H1 (cell line): ENCODE measurements at regions not wholly inside any gene's neighbourhood (a gene's known extent, or its start where the extent isn't known, plus 50 kb on each side); places are given as distances from the start of the nearest gene placed in this dataset.

Experiments
- CTCF ChIA-PET: fragments of 300-600 bp; sonication (Branson Sonifier 250); formaldehyde crosslinking; loops from one replicate; lab custom pipeline; 2021; ENCODE audit not compliant: partially characterized antibody; lab: Charles Lee
- POLR2A ChIA-PET: fragments of 300-600 bp; sonication (Branson Sonifier 250); formaldehyde crosslinking; loops from one replicate; lab custom pipeline; 2021; ENCODE audit warnings: inconsistent platforms; ENCODE audit not compliant: partially characterized antibody; lab: Charles Lee
- DNase-seq, 2 experiments: peaks; one replicate each; pipeline versions ENCODE4 v3.0.0 to v3.0.0-alpha.2; 2010 to 2022; ENCODE audit warnings: low spot score in 2 of 2, low read depth in 1 of 2, mixed read lengths in 1 of 2
- FAIRE-seq: peaks from 2 replicates; lab custom pipeline; 2011; peaks lifted over from hg19 to GRCh38; lab: Jason Lieb, UNC
- H2AFZ ChIP-seq: 2 replicates; pipeline ENCODE4 v1.8.1; 2012; ENCODE audit warnings: low read length, inconsistent platforms
- H2AK5ac ChIP-seq: 2 replicates; pipeline ENCODE4 v1.6.1; 2013; ENCODE audit warnings: low read depth, low read length
- H2BK120ac ChIP-seq: replicated peaks from 2 replicates; pipeline ENCODE3; 2013; ENCODE audit warnings: low read depth, low read length, inconsistent platforms
- H2BK12ac ChIP-seq: 2 replicates; pipeline ENCODE4 v1.6.1; 2013; ENCODE audit warnings: low read depth, low read length
- H2BK15ac ChIP-seq: 2 replicates; pipeline ENCODE4 v1.6.1; 2013; ENCODE audit warnings: low read length
- H2BK20ac ChIP-seq: 2 replicates; pipeline ENCODE4 v1.6.1; 2013; ENCODE audit warnings: low read length
- H2BK5ac ChIP-seq: 2 replicates; pipeline ENCODE4 v1.6.1; 2013; ENCODE audit warnings: low read depth, low read length
- H3K14ac ChIP-seq: 2 replicates; pipeline ENCODE4 v1.6.1; 2013; ENCODE audit warnings: inconsistent platforms; ENCODE audit not compliant: insufficient read length
- H3K18ac ChIP-seq: 2 replicates; pipeline ENCODE4 v1.6.1; 2013; ENCODE audit warnings: low read length; ENCODE audit errors: extremely low read depth
- H3K23ac ChIP-seq: 2 replicates; pipeline ENCODE4 v1.6.1; 2013; ENCODE audit warnings: inconsistent platforms; ENCODE audit not compliant: insufficient read length
- H3K23me2 ChIP-seq: 2 replicates; pipeline ENCODE4 v1.6.1; 2013; ENCODE audit warnings: low read depth, low read length
- H3K27ac ChIP-seq: 2 replicates; pipeline ENCODE4 v1.6.1; 2011; ENCODE audit warnings: low read depth, low read length, inconsistent platforms
- H3K27me3 ChIP-seq, 4 experiments: replicated peaks in 1 of 4; 1 replicate in 1 of 4; 2 replicates in 3 of 4; pipeline versions ENCODE4 v1.6.1 to v1.8.1; 2011 to 2013; ENCODE audit warnings: low read length in 3 of 4, mild to moderate bottlenecking in 3 of 4, inconsistent platforms in 2 of 4, mixed read lengths in 2 of 4, moderate library complexity in 1 of 4; ENCODE audit not compliant: control insufficient read depth in 3 of 4, insufficient read depth in 3 of 4; ENCODE audit errors: extremely low read depth in 1 of 4
- H3K36me3 ChIP-seq, 4 experiments: 2 replicates each; pipeline versions ENCODE4 v1.6.1 to v1.8.1; 2011 to 2013; ENCODE audit warnings: mild to moderate bottlenecking in 4 of 4, low read length in 3 of 4, moderate library complexity in 2 of 4, control low read depth in 1 of 4, inconsistent platforms in 1 of 4; ENCODE audit not compliant: insufficient read depth in 4 of 4, control insufficient read depth in 2 of 4
- H3K4ac ChIP-seq: replicated peaks from 2 replicates; pipeline ENCODE3; 2013; ENCODE audit warnings: low read length, low read depth, mixed read lengths, inconsistent platforms; ENCODE audit not compliant: insufficient read length
- H3K4me1 ChIP-seq, 4 experiments: replicated peaks in 1 of 4; 1 replicate in 1 of 4; 2 replicates in 3 of 4; pipeline versions ENCODE4 v1.6.1 to v1.8.1; 2011 to 2013; ENCODE audit warnings: low read length in 3 of 4, inconsistent platforms in 2 of 4, mixed read lengths in 1 of 4; ENCODE audit not compliant: insufficient read depth in 4 of 4, control insufficient read depth in 3 of 4
- H3K4me2 ChIP-seq, 2 experiments: 2 replicates each; pipeline versions ENCODE4 v1.6.1 to v1.8.1; 2011 to 2013; ENCODE audit warnings: low read depth in 2 of 2, low read length in 2 of 2, control low read depth in 1 of 2, inconsistent platforms in 1 of 2, mild to moderate bottlenecking in 1 of 2; ENCODE audit not compliant: insufficient read depth in 1 of 2
- H3K4me3 ChIP-seq, 4 experiments: fragments of 200-600, 300-600 bp in 1 of 4; sonication (generic), shearing (Covaris generic), sonication (Bioruptor Twin) in 1 of 4; 2 replicates each; pipeline versions ENCODE4 v1.5.1 to v1.8.1; 2011 to 2016; ENCODE audit warnings: low read length in 4 of 4, low read depth in 3 of 4, control low read depth in 2 of 4, inconsistent platforms in 2 of 4, mild to moderate bottlenecking in 2 of 4, mixed read lengths in 1 of 4, moderate library complexity in 1 of 4; ENCODE audit not compliant: insufficient read depth in 2 of 4; ENCODE audit errors: extremely low read depth in 1 of 4
- H3K56ac ChIP-seq: replicated peaks from 2 replicates; pipeline ENCODE3; 2013; ENCODE audit warnings: low read depth, mild to moderate bottlenecking, mixed read lengths, low read length, inconsistent platforms; ENCODE audit not compliant: insufficient read length
- H3K79me1 ChIP-seq: 2 replicates; pipeline ENCODE4 v1.6.1; 2013; ENCODE audit warnings: low read depth, low read length, control low read depth
- H3K79me2 ChIP-seq, 2 experiments: 2 replicates each; pipeline versions ENCODE4 v1.6.1 to v1.8.1; 2012 to 2013; ENCODE audit warnings: low read length in 2 of 2, mild to moderate bottlenecking in 2 of 2, inconsistent platforms in 1 of 2; ENCODE audit not compliant: insufficient read depth in 2 of 2, control insufficient read depth in 1 of 2
- H3K9ac ChIP-seq, 4 experiments: replicated peaks in 1 of 4; 1 replicate in 1 of 4; 2 replicates in 3 of 4; pipeline versions ENCODE4 v1.6.1 to v1.8.1; 2011 to 2013; ENCODE audit warnings: low read depth in 3 of 4, low read length in 3 of 4, control low read depth in 2 of 4, mild to moderate bottlenecking in 2 of 4, moderate library complexity in 2 of 4, inconsistent platforms in 1 of 4; ENCODE audit errors: extremely low read depth in 1 of 4
- H3K9me3 ChIP-seq, 2 experiments: 2 replicates each; pipeline versions ENCODE4 v1.6.1 to v1.8.1; 2012 to 2013; ENCODE audit warnings: mild to moderate bottlenecking in 2 of 2, moderate library complexity in 2 of 2, control low read depth in 1 of 2, inconsistent platforms in 1 of 2, low read depth in 1 of 2, low read length in 1 of 2, mixed read lengths in 1 of 2; ENCODE audit not compliant: insufficient read depth in 2 of 2
- H4K20me1 ChIP-seq, 2 experiments: replicated peaks in 1 of 2; 2 replicates each; pipeline versions ENCODE3 to v1.8.1; 2011 to 2013; ENCODE audit warnings: inconsistent platforms in 2 of 2, low read length in 2 of 2, mild to moderate bottlenecking in 1 of 2; ENCODE audit not compliant: insufficient read depth in 2 of 2, control insufficient read depth in 1 of 2
- H4K5ac ChIP-seq: 2 replicates; pipeline ENCODE4 v1.6.1; 2013; ENCODE audit warnings: low read length, low read depth, mixed read lengths, inconsistent platforms; ENCODE audit not compliant: insufficient read length
- H4K8ac ChIP-seq: 2 replicates; pipeline ENCODE4 v1.8.0; 2013; ENCODE audit warnings: mild to moderate bottlenecking, moderate library complexity, low read length, inconsistent platforms; ENCODE audit not compliant: insufficient read depth; ENCODE audit errors: extremely low read depth
- H4K91ac ChIP-seq: replicated peaks from 2 replicates; pipeline ENCODE3; 2013; ENCODE audit warnings: low read length, mixed read lengths, inconsistent platforms; ENCODE audit not compliant: insufficient read length
- CREB1 ChIP-seq: IDR thresholded peaks from 2 replicates; pipeline ENCODE4 v1.6.1; 2012; ENCODE audit warnings: inconsistent platforms
- EZH2 ChIP-seq: fragments of 200-600 bp; sonication (generic); IDR thresholded peaks from 2 replicates; pipeline ENCODE4 v1.7.1; 2012; ENCODE audit warnings: low read depth, mild to moderate bottlenecking, moderate library complexity, low read length, inconsistent platforms; ENCODE audit not compliant: severe bottlenecking
- POLR2AphosphoS5 ChIP-seq: IDR thresholded peaks from 2 replicates; pipeline ENCODE4 v1.6.1; 2011; ENCODE audit warnings: low read depth, low read length
- RAD21 ChIP-seq, 2 experiments: IDR thresholded peaks in 1 of 2; conservative IDR thresholded peaks in 1 of 2; 2 replicates each; pipeline ENCODE4 v1.6.1; 2011; ENCODE audit warnings: low read depth in 2 of 2, low read length in 2 of 2, improper control_type of control experiment in 1 of 2, inconsistent platforms in 1 of 2, mild to moderate bottlenecking in 1 of 2, moderate library complexity in 1 of 2
- SP1 ChIP-seq: IDR thresholded peaks from 2 replicates; pipeline ENCODE4 v1.6.1; 2011; ENCODE audit warnings: low read depth, low read length
- USF2 ChIP-seq: IDR thresholded peaks from 2 replicates; pipeline ENCODE4 v1.6.1; 2011; ENCODE audit warnings: low read length, improper control_type of control experiment
- ZNF274 ChIP-seq: IDR thresholded peaks from 2 replicates; pipeline ENCODE4 v1.7.0; 2012; ENCODE audit warnings: low read length, borderline replicate concordance; ENCODE audit errors: extremely low read depth
- WGBS, 2 experiments: shearing (Covaris generic) in 1 of 2; methylation state at CpG; one replicate each; pipeline versions ENCODE4 v1.1.6 to v1.1.7; 2013 to 2015; ENCODE audit warnings: low lambda C conversion rate in 2 of 2, mixed read lengths in 2 of 2, inconsistent platforms in 1 of 2, low coverage in 1 of 2, missing lambda C conversion rate in 1 of 2; ENCODE audit not compliant: insufficient replicate concordance in 2 of 2, insufficient coverage in 1 of 2, insufficient read length in 1 of 2; ENCODE audit errors: extremely low coverage in 1 of 2, missing lambda C conversion rate in 1 of 2; 5-methylcytosine and 5-hydroxymethylcytosine counted together

GRCh38 chr4:20017777-20018115 is 234.0 kb upstream of the SLIT2 start:
- H3K27ac ChIP-seq, result no peak overlapping the region
- no peak overlapping the region for H3K14ac ChIP-seq
- H3K27me3 ChIP-seq, result no peaks in the 10 kb centered on the region
- TF ChIP-seq EZH2 (no peak), USF2 (no peak), SP1 (no peak), CREB1 (no peak), ZNF274 (no peak), POLR2AphosphoS5 (no peak), RAD21 (IDR thresholded peaks at IDR 0.05 in 1 of 2, conservative IDR thresholded peaks at IDR 0.05 in 1 of 2; ENCODE audit: low read depth in 2 of 2, low read length in 2 of 2) (no peak)
- H3K79me2 ChIP-seq, result no peaks in the 10 kb centered on the region
- H2BK5ac ChIP-seq, result no peak overlapping the region
- H3K18ac ChIP-seq, result no peak overlapping the region
- no peaks in the 10 kb centered on the region for H3K9me3 ChIP-seq
- H3K4me1 ChIP-seq, result no peaks in the 10 kb centered on the region
- no peak overlapping the region for H3K4me2 ChIP-seq
- H2AFZ ChIP-seq, result no peak overlapping the region
- no peaks in the 10 kb centered on the region for H3K23me2 ChIP-seq
- H4K20me1 ChIP-seq, result no peaks in the 10 kb centered on the region
- no peak overlapping the region for H2AK5ac ChIP-seq
- no peak overlapping the region for H2BK15ac ChIP-seq
- no peak overlapping the region for H3K4me3 ChIP-seq
- H4K8ac ChIP-seq, result no peak overlapping the region
- H3K56ac ChIP-seq, result no peak overlapping the region
- ChIA-PET POLR2A (no interaction called here), CTCF (interaction anchor here (0.9 kb wide), 1 partner anchor 60 kb away, joined by 4 read pairs; no protein-coding TSS in a partner anchor)
- no peak for DNase-seq
- H3K79me1 ChIP-seq, result no peaks in the 10 kb centered on the region
- no peak overlapping the region for H3K9ac ChIP-seq
- no peak overlapping the region for H2BK20ac ChIP-seq
- no peak overlapping the region for H3K23ac ChIP-seq
- H2BK120ac ChIP-seq, result no peak overlapping the region
- H2BK12ac ChIP-seq, result no peak overlapping the region
- no peak overlapping the region for H4K91ac ChIP-seq
- no peak overlapping the region for H4K5ac ChIP-seq
- H3K4ac ChIP-seq, result no peak overlapping the region
- FAIRE-seq, result no peak
- no peaks in the 10 kb centered on the region for H3K36me3 ChIP-seq
- WGBS, 2 experiments, result 85% methylated on average over 3 of the region's 3 CpGs; no CpG with 5 or more reads in 1 of the 2 experiments
